ENCODE measurements at regions not wholly inside any gene's neighbourhood (a gene's known extent, or its start where the extent isn't known, plus 50 kb on each side); places are given as distances from the start of the nearest gene placed in this dataset.

GRCh38 chr4:125243789-125244397 is 70.9 kb upstream of the FAT4 start:
- Histone ChIP-seq H3K4me3 (no peak overlapping the region), H3K27ac (no peak overlapping the region), H3K9me3 (no peaks in the 10 kb centered on the region), H3K27me3 (no peaks in the 10 kb centered on the region), H3K36me3 (no peaks in the 10 kb centered on the region), H3K4me1 (ENCODE audit: insufficient read depth) (no peaks in the 10 kb centered on the region)
- DNase-seq: no peak
- intact Hi-C loops (cut with DNase I): no loop called here
- 70 to 80% (median 74%) methylated on average over 3 of the region's 3 CpGs for WGBS, 3 donors
- no peak for TF ChIP-seq POLR2A (IDR thresholded peaks at IDR 0.05)

- Histone ChIP-seq H3K27ac (no peak overlapping the region), H3K9me3 (no peaks in the 10 kb centered on the region), H3K4me3 (no peak overlapping the region), H3K36me3 (no peaks in the 10 kb centered on the region), H3K27me3 (no peaks in the 10 kb centered on the region), H3K4me1 (ENCODE audit: insufficient read depth) (no peaks in the 10 kb centered on the region)
- TF ChIP-seq POLR2A (IDR thresholded peaks at IDR 0.05): no peak
- TF ChIP-seq EP300 (IDR thresholded peaks at IDR 0.05): no peak
- no peak for TF ChIP-seq CTCF (IDR thresholded peaks at IDR 0.05)
- intact Hi-C loops (cut with DNase I): loop anchor here in 2 of 4 donors (10.0 kb wide), 2 partner anchors 461 to 891 kb away; no protein-coding TSS in a partner anchor
- DNase-seq: no peak
- WGBS, 3 donors: 75 to 89% (median 82%) methylated on average over 4 of the region's 4 CpGs
Observed at GRCh38 chr4:125235971-125236370, 78.8 kb upstream of the FAT4 start.

- H3K9me3 ChIP-seq: no peaks in the 10 kb centered on the region
- intact Hi-C loops (cut with DNase I): loop anchor here in 2 of 4 donors (10.0 kb wide), 2 partner anchors 457 to 887 kb away; no protein-coding TSS in a partner anchor
- H3K4me3 ChIP-seq: no peak overlapping the region
- no peak overlapping the region for H3K27ac ChIP-seq
- H3K4me1 ChIP-seq (ENCODE audit: insufficient read depth): no peaks in the 10 kb centered on the region
- no peaks in the 10 kb centered on the region for H3K36me3 ChIP-seq
- H3K27me3 ChIP-seq: no peaks in the 10 kb centered on the region
- 82 to 93% (median 89%) methylated on average over 1 of the region's 1 CpG for WGBS, 3 donors
- TF ChIP-seq POLR2A (IDR thresholded peaks at IDR 0.05) (no peak), EP300 (IDR thresholded peaks at IDR 0.05) (no peak), CTCF (IDR thresholded peaks at IDR 0.05) (no peak)
- no peak for DNase-seq
Observed at GRCh38 chr4:125231661-125232060, 83.1 kb upstream of the FAT4 start.

GRCh38 chr4:125229596-125230058 is 85.1 kb upstream of the FAT4 start:
- Histone ChIP-seq H3K27ac (no peak overlapping the region), H3K36me3 (no peaks in the 10 kb centered on the region), H3K4me3 (no peak overlapping the region), H3K27me3 (no peaks in the 10 kb centered on the region), H3K4me1 (ENCODE audit: insufficient read depth) (no peaks in the 10 kb centered on the region), H3K9me3 (no peaks in the 10 kb centered on the region)
- no peak for TF ChIP-seq CTCF (IDR thresholded peaks at IDR 0.05)
- no peak for TF ChIP-seq POLR2A (IDR thresholded peaks at IDR 0.05)
- TF ChIP-seq EP300 (IDR thresholded peaks at IDR 0.05): no peak
- intact Hi-C loops (cut with DNase I): loop anchor here in 2 of 4 donors (10.0 kb wide), 2 partner anchors 455 to 885 kb away; no protein-coding TSS in a partner anchor
- 97 to 98% (median 97%) methylated on average over 35 of the region's 35 CpGs for WGBS, 3 donors
- DNase-seq: no peak

GRCh38 chr4:125225806-125226205 is 88.9 kb upstream of the FAT4 start:
- no peaks in the 10 kb centered on the region for H3K36me3 ChIP-seq
- H3K9me3 ChIP-seq: no peaks in the 10 kb centered on the region
- no peaks in the 10 kb centered on the region for H3K4me1 ChIP-seq (ENCODE audit: insufficient read depth)
- no peak overlapping the region for H3K27ac ChIP-seq
- no peak for TF ChIP-seq EP300 (IDR thresholded peaks at IDR 0.05)
- H3K4me3 ChIP-seq: no peak overlapping the region
- 89 to 94% (median 91%) methylated on average over 2 of the region's 2 CpGs for WGBS, 3 donors
- no peaks in the 10 kb centered on the region for H3K27me3 ChIP-seq
- intact Hi-C loops (cut with DNase I): no loop called here
- DNase-seq: no peak
